H1 (cell line): ENCODE measurements at regions not wholly inside any gene's neighbourhood (a gene's known extent, or its start where the extent isn't known, plus 50 kb on each side); places are given as distances from the start of the nearest gene placed in this dataset.

Experiments
- CTCF ChIA-PET: fragments of 300-600 bp; sonication (Branson Sonifier 250); formaldehyde crosslinking; loops from one replicate; lab custom pipeline; 2021; ENCODE audit not compliant: partially characterized antibody; lab: Charles Lee
- POLR2A ChIA-PET: fragments of 300-600 bp; sonication (Branson Sonifier 250); formaldehyde crosslinking; loops from one replicate; lab custom pipeline; 2021; ENCODE audit warnings: inconsistent platforms; ENCODE audit not compliant: partially characterized antibody; lab: Charles Lee
- DNase-seq, 2 experiments: peaks; one replicate each; pipeline versions ENCODE4 v3.0.0 to v3.0.0-alpha.2; 2010 to 2022; ENCODE audit warnings: low spot score in 2 of 2, low read depth in 1 of 2, mixed read lengths in 1 of 2
- FAIRE-seq: peaks from 2 replicates; lab custom pipeline; 2011; peaks lifted over from hg19 to GRCh38; lab: Jason Lieb, UNC
- H2AFZ ChIP-seq: 2 replicates; pipeline ENCODE4 v1.8.1; 2012; ENCODE audit warnings: low read length, inconsistent platforms
- H2AK5ac ChIP-seq: 2 replicates; pipeline ENCODE4 v1.6.1; 2013; ENCODE audit warnings: low read depth, low read length
- H2BK120ac ChIP-seq: replicated peaks from 2 replicates; pipeline ENCODE3; 2013; ENCODE audit warnings: low read depth, low read length, inconsistent platforms
- H2BK12ac ChIP-seq: 2 replicates; pipeline ENCODE4 v1.6.1; 2013; ENCODE audit warnings: low read depth, low read length
- H2BK15ac ChIP-seq: 2 replicates; pipeline ENCODE4 v1.6.1; 2013; ENCODE audit warnings: low read length
- H2BK20ac ChIP-seq: 2 replicates; pipeline ENCODE4 v1.6.1; 2013; ENCODE audit warnings: low read length
- H2BK5ac ChIP-seq: 2 replicates; pipeline ENCODE4 v1.6.1; 2013; ENCODE audit warnings: low read depth, low read length
- H3K14ac ChIP-seq: 2 replicates; pipeline ENCODE4 v1.6.1; 2013; ENCODE audit warnings: inconsistent platforms; ENCODE audit not compliant: insufficient read length
- H3K18ac ChIP-seq: 2 replicates; pipeline ENCODE4 v1.6.1; 2013; ENCODE audit warnings: low read length; ENCODE audit errors: extremely low read depth
- H3K23ac ChIP-seq: 2 replicates; pipeline ENCODE4 v1.6.1; 2013; ENCODE audit warnings: inconsistent platforms; ENCODE audit not compliant: insufficient read length
- H3K23me2 ChIP-seq: 2 replicates; pipeline ENCODE4 v1.6.1; 2013; ENCODE audit warnings: low read depth, low read length
- H3K27ac ChIP-seq: 2 replicates; pipeline ENCODE4 v1.6.1; 2011; ENCODE audit warnings: low read depth, low read length, inconsistent platforms
- H3K27me3 ChIP-seq, 4 experiments: replicated peaks in 1 of 4; 1 replicate in 1 of 4; 2 replicates in 3 of 4; pipeline versions ENCODE4 v1.6.1 to v1.8.1; 2011 to 2013; ENCODE audit warnings: low read length in 3 of 4, mild to moderate bottlenecking in 3 of 4, inconsistent platforms in 2 of 4, mixed read lengths in 2 of 4, moderate library complexity in 1 of 4; ENCODE audit not compliant: control insufficient read depth in 3 of 4, insufficient read depth in 3 of 4; ENCODE audit errors: extremely low read depth in 1 of 4
- H3K36me3 ChIP-seq, 4 experiments: 2 replicates each; pipeline versions ENCODE4 v1.6.1 to v1.8.1; 2011 to 2013; ENCODE audit warnings: mild to moderate bottlenecking in 4 of 4, low read length in 3 of 4, moderate library complexity in 2 of 4, control low read depth in 1 of 4, inconsistent platforms in 1 of 4; ENCODE audit not compliant: insufficient read depth in 4 of 4, control insufficient read depth in 2 of 4
- H3K4ac ChIP-seq: replicated peaks from 2 replicates; pipeline ENCODE3; 2013; ENCODE audit warnings: low read length, low read depth, mixed read lengths, inconsistent platforms; ENCODE audit not compliant: insufficient read length
- H3K4me1 ChIP-seq, 4 experiments: replicated peaks in 1 of 4; 1 replicate in 1 of 4; 2 replicates in 3 of 4; pipeline versions ENCODE4 v1.6.1 to v1.8.1; 2011 to 2013; ENCODE audit warnings: low read length in 3 of 4, inconsistent platforms in 2 of 4, mixed read lengths in 1 of 4; ENCODE audit not compliant: insufficient read depth in 4 of 4, control insufficient read depth in 3 of 4
- H3K4me2 ChIP-seq, 2 experiments: 2 replicates each; pipeline versions ENCODE4 v1.6.1 to v1.8.1; 2011 to 2013; ENCODE audit warnings: low read depth in 2 of 2, low read length in 2 of 2, control low read depth in 1 of 2, inconsistent platforms in 1 of 2, mild to moderate bottlenecking in 1 of 2; ENCODE audit not compliant: insufficient read depth in 1 of 2
- H3K4me3 ChIP-seq, 4 experiments: fragments of 200-600, 300-600 bp in 1 of 4; sonication (generic), shearing (Covaris generic), sonication (Bioruptor Twin) in 1 of 4; 2 replicates each; pipeline versions ENCODE4 v1.5.1 to v1.8.1; 2011 to 2016; ENCODE audit warnings: low read length in 4 of 4, low read depth in 3 of 4, control low read depth in 2 of 4, inconsistent platforms in 2 of 4, mild to moderate bottlenecking in 2 of 4, mixed read lengths in 1 of 4, moderate library complexity in 1 of 4; ENCODE audit not compliant: insufficient read depth in 2 of 4; ENCODE audit errors: extremely low read depth in 1 of 4
- H3K56ac ChIP-seq: replicated peaks from 2 replicates; pipeline ENCODE3; 2013; ENCODE audit warnings: low read depth, mild to moderate bottlenecking, mixed read lengths, low read length, inconsistent platforms; ENCODE audit not compliant: insufficient read length
- H3K79me1 ChIP-seq: 2 replicates; pipeline ENCODE4 v1.6.1; 2013; ENCODE audit warnings: low read depth, low read length, control low read depth
- H3K79me2 ChIP-seq, 2 experiments: 2 replicates each; pipeline versions ENCODE4 v1.6.1 to v1.8.1; 2012 to 2013; ENCODE audit warnings: low read length in 2 of 2, mild to moderate bottlenecking in 2 of 2, inconsistent platforms in 1 of 2; ENCODE audit not compliant: insufficient read depth in 2 of 2, control insufficient read depth in 1 of 2
- H3K9ac ChIP-seq, 4 experiments: replicated peaks in 1 of 4; 1 replicate in 1 of 4; 2 replicates in 3 of 4; pipeline versions ENCODE4 v1.6.1 to v1.8.1; 2011 to 2013; ENCODE audit warnings: low read depth in 3 of 4, low read length in 3 of 4, control low read depth in 2 of 4, mild to moderate bottlenecking in 2 of 4, moderate library complexity in 2 of 4, inconsistent platforms in 1 of 4; ENCODE audit errors: extremely low read depth in 1 of 4
- H3K9me3 ChIP-seq, 2 experiments: 2 replicates each; pipeline versions ENCODE4 v1.6.1 to v1.8.1; 2012 to 2013; ENCODE audit warnings: mild to moderate bottlenecking in 2 of 2, moderate library complexity in 2 of 2, control low read depth in 1 of 2, inconsistent platforms in 1 of 2, low read depth in 1 of 2, low read length in 1 of 2, mixed read lengths in 1 of 2; ENCODE audit not compliant: insufficient read depth in 2 of 2
- H4K20me1 ChIP-seq, 2 experiments: replicated peaks in 1 of 2; 2 replicates each; pipeline versions ENCODE3 to v1.8.1; 2011 to 2013; ENCODE audit warnings: inconsistent platforms in 2 of 2, low read length in 2 of 2, mild to moderate bottlenecking in 1 of 2; ENCODE audit not compliant: insufficient read depth in 2 of 2, control insufficient read depth in 1 of 2
- H4K5ac ChIP-seq: 2 replicates; pipeline ENCODE4 v1.6.1; 2013; ENCODE audit warnings: low read length, low read depth, mixed read lengths, inconsistent platforms; ENCODE audit not compliant: insufficient read length
- H4K8ac ChIP-seq: 2 replicates; pipeline ENCODE4 v1.8.0; 2013; ENCODE audit warnings: mild to moderate bottlenecking, moderate library complexity, low read length, inconsistent platforms; ENCODE audit not compliant: insufficient read depth; ENCODE audit errors: extremely low read depth
- H4K91ac ChIP-seq: replicated peaks from 2 replicates; pipeline ENCODE3; 2013; ENCODE audit warnings: low read length, mixed read lengths, inconsistent platforms; ENCODE audit not compliant: insufficient read length
- BRCA1 ChIP-seq: IDR thresholded peaks from 2 replicates; pipeline ENCODE4 v1.6.1; 2012; ENCODE audit warnings: low read depth, low read length, improper control_type of control experiment
- CTCF ChIP-seq, 3 experiments: IDR thresholded peaks; 1 replicate in 2 of 3; 2 replicates in 1 of 3; pipeline versions ENCODE4 v1.5.1 to v1.6.1; 2011; ENCODE audit warnings: low read length in 3 of 3, mild to moderate bottlenecking in 3 of 3, inconsistent platforms in 2 of 3, low read depth in 1 of 3, moderate library complexity in 1 of 3; ENCODE audit not compliant: insufficient read depth in 1 of 3; ENCODE audit errors: control extremely low read depth in 1 of 3
- RAD21 ChIP-seq, 2 experiments: IDR thresholded peaks in 1 of 2; conservative IDR thresholded peaks in 1 of 2; 2 replicates each; pipeline ENCODE4 v1.6.1; 2011; ENCODE audit warnings: low read depth in 2 of 2, low read length in 2 of 2, improper control_type of control experiment in 1 of 2, inconsistent platforms in 1 of 2, mild to moderate bottlenecking in 1 of 2, moderate library complexity in 1 of 2
- WGBS, 2 experiments: shearing (Covaris generic) in 1 of 2; methylation state at CpG; one replicate each; pipeline versions ENCODE4 v1.1.6 to v1.1.7; 2013 to 2015; ENCODE audit warnings: low lambda C conversion rate in 2 of 2, mixed read lengths in 2 of 2, inconsistent platforms in 1 of 2, low coverage in 1 of 2, missing lambda C conversion rate in 1 of 2; ENCODE audit not compliant: insufficient replicate concordance in 2 of 2, insufficient coverage in 1 of 2, insufficient read length in 1 of 2; ENCODE audit errors: extremely low coverage in 1 of 2, missing lambda C conversion rate in 1 of 2; 5-methylcytosine and 5-hydroxymethylcytosine counted together

GRCh38 chrX:137194164-137194563 lies 160.4 kb upstream of the GPR101 start:
- Histone ChIP-seq H3K36me3 (no peaks in the 10 kb centered on the region), H3K4me3 (no peak overlapping the region), H3K27ac (no peak overlapping the region), H3K23ac (no peak overlapping the region), H2BK12ac (no peak overlapping the region), H4K8ac (no peak overlapping the region), H2BK20ac (no peak overlapping the region), H2BK120ac (no peak overlapping the region), H4K91ac (no peak overlapping the region), H3K4me1 (no peaks in the 10 kb centered on the region; a peak in 1 of 7 replicates), H3K79me1 (no peaks in the 10 kb centered on the region), H3K14ac (no peak overlapping the region), H3K56ac (no peak overlapping the region), H2AK5ac (no peak overlapping the region), H2BK15ac (no peak overlapping the region), H3K9ac (no peak overlapping the region), H3K4me2 (no peak overlapping the region), H2BK5ac (no peak overlapping the region), H3K79me2 (no peaks in the 10 kb centered on the region), H4K5ac (no peak overlapping the region), H4K20me1 (no peaks in the 10 kb centered on the region), H3K4ac (no peak overlapping the region), H3K9me3 (no peaks in the 10 kb centered on the region), H3K18ac (no peak overlapping the region), H3K23me2 (no peaks in the 10 kb centered on the region), H3K27me3 (no peaks in the 10 kb centered on the region), H2AFZ (no peak overlapping the region)
- DNase-seq = peak; percentile 3 to 47
- FAIRE-seq = peak; percentile 87
- ChIA-PET POLR2A (no interaction called here), CTCF (interaction anchor here (0.7 to 5.7 kb wide), 22 partner anchors 8 to 977 kb away, joined by 3 to 55 read pairs (median 4); no protein-coding TSS in a partner anchor)
- peak; percentile 28 to 73 (median 69) for TF ChIP-seq CTCF (IDR thresholded peaks at IDR 0.05; ENCODE audit: control extremely low read depth in 1 of 3, insufficient read depth in 1 of 3, low read depth in 1 of 3, low read length in 3 of 3)
- TF ChIP-seq BRCA1 = no peak
- TF ChIP-seq RAD21 (IDR thresholded peaks at IDR 0.05 in 1 of 2, conservative IDR thresholded peaks at IDR 0.05 in 1 of 2; ENCODE audit: low read depth in 2 of 2, low read length in 2 of 2) = peak; percentile 76 to 82
- 24% methylated on average over 3 of the region's 4 CpGs; no CpG with 5 or more reads in 1 of the 2 experiments for WGBS, 2 experiments
